Prostate gland (tissue), 2 donors: ENCODE measurements at regions not wholly inside any gene's neighbourhood (a gene's known extent, or its start where the extent isn't known, plus 50 kb on each side); places are given as distances from the start of the nearest gene placed in this dataset.

Source experiments
- POLR2AphosphoS5 ChIP-seq: sonication (generic); formaldehyde crosslinking; IDR thresholded peaks from one replicate; pipeline ENCODE4 v1.6.1; 2017; ENCODE audit warnings: antibody characterized with exemption
- TF ChIP-seq, protein P1 (sequence below), 4 experiments: fragments of 200-600 bp in 2 of 4; fragments of 450-650 bp in 2 of 4; sonication (generic) in 2 of 4; IDR thresholded peaks; 1 replicate in 3 of 4; 2 replicates in 1 of 4; pipeline ENCODE4 v1.5.1; 2016 to 2019; ENCODE audit warnings: antibody characterized with exemption in 4 of 4, mild to moderate bottlenecking in 2 of 4, moderate library complexity in 2 of 4

- TF ChIP-seq, protein P1, sequence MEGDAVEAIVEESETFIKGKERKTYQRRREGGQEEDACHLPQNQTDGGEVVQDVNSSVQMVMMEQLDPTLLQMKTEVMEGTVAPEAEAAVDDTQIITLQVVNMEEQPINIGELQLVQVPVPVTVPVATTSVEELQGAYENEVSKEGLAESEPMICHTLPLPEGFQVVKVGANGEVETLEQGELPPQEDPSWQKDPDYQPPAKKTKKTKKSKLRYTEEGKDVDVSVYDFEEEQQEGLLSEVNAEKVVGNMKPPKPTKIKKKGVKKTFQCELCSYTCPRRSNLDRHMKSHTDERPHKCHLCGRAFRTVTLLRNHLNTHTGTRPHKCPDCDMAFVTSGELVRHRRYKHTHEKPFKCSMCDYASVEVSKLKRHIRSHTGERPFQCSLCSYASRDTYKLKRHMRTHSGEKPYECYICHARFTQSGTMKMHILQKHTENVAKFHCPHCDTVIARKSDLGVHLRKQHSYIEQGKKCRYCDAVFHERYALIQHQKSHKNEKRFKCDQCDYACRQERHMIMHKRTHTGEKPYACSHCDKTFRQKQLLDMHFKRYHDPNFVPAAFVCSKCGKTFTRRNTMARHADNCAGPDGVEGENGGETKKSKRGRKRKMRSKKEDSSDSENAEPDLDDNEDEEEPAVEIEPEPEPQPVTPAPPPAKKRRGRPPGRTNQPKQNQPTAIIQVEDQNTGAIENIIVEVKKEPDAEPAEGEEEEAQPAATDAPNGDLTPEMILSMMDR (IDR thresholded peaks at IDR 0.05) = no peak
- TF ChIP-seq POLR2AphosphoS5 = no peak
Observed at GRCh38 chr4:178738026-178738425, 1295.8 kb upstream of the AGA start.
